IMR-90 (cell line): ENCODE measurements at regions not wholly inside any gene's neighbourhood (a gene's known extent, or its start where the extent isn't known, plus 50 kb on each side); places are given as distances from the start of the nearest gene placed in this dataset.

Experiments
- ATAC-seq: fragments of 200-7000 bp; cut with Tn5 transposase; 2 replicates; pipeline ENCODE4 v1.9.1; 2020; ENCODE audit warnings: low read depth, mild to moderate bottlenecking, moderate library complexity
- BruUV-seq: library from RNA; stranded (reverse); fragments of 400-500 nt; replicated peaks from 2 replicates; lab custom pipeline; 2021; lab: Mats Ljungman, UMichigan
- CTCF ChIA-PET: fragments of 300-600 bp; formaldehyde crosslinking; extraction: SDS; loops from one replicate; lab custom pipeline; 2021; ENCODE audit warnings: antibody characterized with exemption; lab: Yijun Ruan, JAX
- POLR2A ChIA-PET: fragments of 300-600 bp; sonication (Branson Sonifier 250); formaldehyde crosslinking; loops from one replicate; lab custom pipeline; 2022; ENCODE audit warnings: antibody characterized with exemption; ENCODE audit not compliant: unreplicated experiment; lab: Charles Lee
- DNase-seq: peaks from one replicate; pipeline ENCODE4 v3.0.0; 2013
- H2AFZ ChIP-seq: replicated peaks from 2 replicates; pipeline ENCODE3; 2013; ENCODE audit warnings: low read length, mild to moderate bottlenecking; ENCODE audit not compliant: poor library complexity
- H2AK5ac ChIP-seq: 2 replicates; pipeline ENCODE4 v1.6.1; 2013; ENCODE audit warnings: low read depth, low read length, inconsistent platforms
- H2AK9ac ChIP-seq: replicated peaks from 2 replicates; pipeline ENCODE3; 2013; ENCODE audit warnings: mild to moderate bottlenecking, low read depth, low read length, moderate library complexity; ENCODE audit not compliant: poor library complexity
- H2BK120ac ChIP-seq: 2 replicates; pipeline ENCODE4 v1.6.1; 2013; ENCODE audit warnings: low read depth, low read length, inconsistent platforms
- H2BK15ac ChIP-seq: 3 replicates; pipeline ENCODE4 v1.6.1; 2013; ENCODE audit warnings: low read depth, low read length, inconsistent platforms
- H2BK20ac ChIP-seq: 2 replicates; pipeline ENCODE4 v1.6.1; 2013; ENCODE audit warnings: low read depth, mild to moderate bottlenecking, inconsistent platforms, low read length, moderate library complexity
- H2BK5ac ChIP-seq: 2 replicates; pipeline ENCODE4 v1.6.1; 2013; ENCODE audit warnings: mild to moderate bottlenecking, low read depth, low read length, inconsistent platforms; ENCODE audit not compliant: poor library complexity, severe bottlenecking
- H3K14ac ChIP-seq: replicated peaks from 2 replicates; pipeline ENCODE4 v1.6.1; 2013; ENCODE audit warnings: low read depth, low read length, inconsistent platforms
- H3K18ac ChIP-seq: 2 replicates; pipeline ENCODE4 v1.6.1; 2013; ENCODE audit warnings: low read depth, low read length, control low read depth
- H3K23ac ChIP-seq: 2 replicates; pipeline ENCODE4 v1.6.1; 2013; ENCODE audit warnings: low read depth, low read length, inconsistent platforms
- H3K27ac ChIP-seq: 2 replicates; pipeline ENCODE4 v1.5.1; 2013; ENCODE audit warnings: mild to moderate bottlenecking, control low read depth, low read length; ENCODE audit not compliant: insufficient read depth
- H3K27me3 ChIP-seq: 2 replicates; pipeline ENCODE4 v1.6.1; 2013; ENCODE audit warnings: low read length; ENCODE audit not compliant: control insufficient read depth, insufficient read depth
- H3K36me3 ChIP-seq: 2 replicates; pipeline ENCODE4 v1.6.1; 2013; ENCODE audit warnings: low read length, mixed read lengths; ENCODE audit not compliant: control insufficient read depth, insufficient read depth
- H3K4ac ChIP-seq: 2 replicates; pipeline ENCODE4 v1.6.1; 2013; ENCODE audit warnings: low read depth, low read length, inconsistent platforms
- H3K4me1 ChIP-seq: 2 replicates; pipeline ENCODE4 v1.6.1; 2013; ENCODE audit warnings: low read length, mixed read lengths; ENCODE audit not compliant: control insufficient read depth, insufficient read depth
- H3K4me2 ChIP-seq: 2 replicates; pipeline ENCODE4 v1.6.1; 2013; ENCODE audit warnings: low read depth, mild to moderate bottlenecking, control low read depth, low read length, moderate library complexity
- H3K4me3 ChIP-seq: 2 replicates; pipeline ENCODE4 v1.5.1; 2013; ENCODE audit warnings: low read depth, mild to moderate bottlenecking, control low read depth, low read length, moderate library complexity; ENCODE audit not compliant: insufficient read depth
- H3K56ac ChIP-seq: 2 replicates; pipeline ENCODE4 v1.6.1; 2013; ENCODE audit warnings: low read length, inconsistent platforms; ENCODE audit not compliant: insufficient read depth; ENCODE audit errors: extremely low read depth
- H3K79me1 ChIP-seq, 2 experiments: 2 replicates each; pipeline ENCODE4 v1.6.1; 2013; ENCODE audit warnings: low read length in 2 of 2, inconsistent platforms in 1 of 2, low read depth in 1 of 2
- H3K9ac ChIP-seq: 2 replicates; pipeline ENCODE4 v1.6.1; 2013; ENCODE audit warnings: low read depth, low read length, control low read depth
- H3K9me1 ChIP-seq: 2 replicates; pipeline ENCODE4 v1.6.1; 2013; ENCODE audit warnings: low read length, inconsistent platforms; ENCODE audit not compliant: insufficient read depth
- H3K9me3 ChIP-seq: 2 replicates; pipeline ENCODE4 v1.6.1; 2013; ENCODE audit warnings: low read length; ENCODE audit not compliant: control insufficient read depth, insufficient read depth
- H4K20me1 ChIP-seq: 2 replicates; pipeline ENCODE4 v1.6.1; 2013; ENCODE audit warnings: low read length, inconsistent platforms; ENCODE audit not compliant: insufficient read depth
- H4K5ac ChIP-seq: 2 replicates; pipeline ENCODE4 v1.6.1; 2013; ENCODE audit warnings: mild to moderate bottlenecking, low read depth, low read length, control low read depth
- H4K8ac ChIP-seq, 2 experiments: 2 replicates each; pipeline ENCODE4 v1.6.1; 2013; ENCODE audit warnings: low read depth in 2 of 2, low read length in 2 of 2, control low read depth in 1 of 2, inconsistent platforms in 1 of 2
- H4K91ac ChIP-seq: 2 replicates; pipeline ENCODE4 v1.6.1; 2013; ENCODE audit warnings: low read depth, low read length, inconsistent platforms; ENCODE audit not compliant: insufficient read depth
- BHLHE40 ChIP-seq: fragments of 150-350 bp; IDR thresholded peaks from 2 replicates; pipeline ENCODE4 v1.6.1; 2016; ENCODE audit warnings: mild to moderate bottlenecking, low read depth, low read length
- CHD1 ChIP-seq: IDR thresholded peaks from 2 replicates; pipeline ENCODE4 v1.6.1; 2012; ENCODE audit warnings: low read depth, low read length, improper control_type of control experiment
- FOS ChIP-seq: fragments of 150-350 bp; IDR thresholded peaks from 2 replicates; pipeline ENCODE4 v1.6.1; 2016; ENCODE audit warnings: low read depth, low read length
- MAZ ChIP-seq: IDR thresholded peaks from 2 replicates; pipeline ENCODE4 v1.6.1; 2012; ENCODE audit warnings: low read depth, mild to moderate bottlenecking, low read length, improper control_type of control experiment, moderate library complexity, borderline replicate concordance
- NFE2L2 ChIP-seq: fragments of 150-350 bp; IDR thresholded peaks from 2 replicates; pipeline ENCODE4 v1.6.1; 2016; ENCODE audit warnings: low read depth, mild to moderate bottlenecking, low read length
- SMC3 ChIP-seq: fragments of 150-350 bp; IDR thresholded peaks from 2 replicates; pipeline ENCODE4 v1.6.1; 2016; ENCODE audit warnings: low read depth, mild to moderate bottlenecking, antibody characterized with exemption, low read length, moderate library complexity
- USF2 ChIP-seq: fragments of 150-350 bp; IDR thresholded peaks from 2 replicates; pipeline ENCODE4 v1.6.1; 2017; ENCODE audit warnings: mild to moderate bottlenecking, antibody characterized with exemption, low read length, low read depth
- WGBS, 2 experiments: methylation state at CpG; one replicate each; pipeline versions ENCODE4 v1.1.5 to v1.1.7; 2013; ENCODE audit warnings: missing lambda C conversion rate in 2 of 2; ENCODE audit not compliant: insufficient read length in 1 of 2; ENCODE audit errors: extremely low coverage in 2 of 2; 5-methylcytosine and 5-hydroxymethylcytosine counted together
- dilution Hi-C: fragments of 300-500 bp; cut with HindIII; formaldehyde crosslinking; loops from one replicate; pipeline ENCODE4 v1.14.3; 2018; ENCODE audit warnings: low sequenced_read_pairs; ENCODE audit not compliant: unreplicated experiment
- in situ Hi-C: fragments of 300-500 bp; cut with MboI; formaldehyde crosslinking; loops from 3 replicates; pipeline ENCODE4 v1.14.3; 2019; ENCODE audit warnings: low sequenced_read_pairs, inconsistent platforms, mixed read lengths
- intact Hi-C: fragments of 100-400 bp; cut with micrococcal nuclease; formaldehyde crosslinking; loops from 2 replicates; pipeline ENCODE4 v1.10.0; 2022

DNA sequence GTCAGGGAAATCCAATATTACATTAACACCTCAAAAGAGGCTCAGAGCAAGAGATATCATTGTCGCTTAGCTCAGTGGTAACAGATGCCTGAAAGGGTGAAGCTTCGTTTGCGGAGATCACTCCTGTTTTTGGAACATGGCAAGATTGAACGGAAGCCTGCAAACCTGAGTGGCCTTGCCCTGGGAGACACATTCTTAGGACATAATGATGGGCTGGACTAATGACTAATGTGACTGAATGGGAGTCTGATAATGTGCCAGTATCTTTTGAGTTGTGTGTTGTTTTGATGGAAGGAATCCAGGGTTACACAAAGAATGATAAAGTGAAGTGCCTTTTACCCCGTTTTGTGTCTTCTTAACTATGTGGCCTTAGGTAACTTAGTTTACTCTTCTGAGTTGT is 109.3 kb upstream of the IFNG-AS1 start:
- Histone ChIP-seq H3K36me3 (no peaks in the 10 kb centered on the region), H4K8ac (no peak overlapping the region), H4K91ac (no peak overlapping the region), H2AK5ac (no peak overlapping the region), H3K14ac (no peak overlapping the region), H3K4me3 (no peak overlapping the region), H3K4me1 (no peaks in the 10 kb centered on the region), H3K9ac (no peak overlapping the region), H2AFZ (no peak overlapping the region), H3K27me3 (peaks cover 7% of the 10 kb centered on the region), H2BK120ac (no peak overlapping the region), H3K9me3 (no peaks in the 10 kb centered on the region), H4K5ac (no peak overlapping the region), H3K56ac (no peak overlapping the region), H4K20me1 (no peaks in the 10 kb centered on the region), H3K79me1 (no peaks in the 10 kb centered on the region), H3K27ac (no peak overlapping the region), H3K23ac (no peak overlapping the region), H2BK5ac (no peak overlapping the region), H2AK9ac (no peak overlapping the region), H3K9me1 (no peaks in the 10 kb centered on the region), H3K4ac (no peak overlapping the region), H3K18ac (no peak overlapping the region), H2BK15ac (no peak overlapping the region), H3K4me2 (no peak overlapping the region), H2BK20ac (no peak overlapping the region)
- TF ChIP-seq FOS (no peak), SMC3 (no peak), BHLHE40 (no peak), CHD1 (no peak), MAZ (no peak), NFE2L2 (no peak), USF2 (no peak)
- intact Hi-C loops (no loop called here), dilution Hi-C loops (no loop called here), in situ Hi-C loops (no loop called here)
- ATAC-seq (no peak), DNase-seq (no peak)
- BruUV-seq, result no TSS peak
- 100% methylated on average over 1 of the region's 5 CpGs; no CpG with 5 or more reads in 1 of the 2 experiments for WGBS, 2 experiments
- POLR2A ChIA-PET, result no interaction called here
- CTCF ChIA-PET, result interaction anchor here (1.0 kb wide), 1 partner anchor 29 kb away, joined by 3 read pairs; no protein-coding TSS in a partner anchor
